Nephron (organoid): ENCODE measurements at regions not wholly inside any gene's neighbourhood (a gene's known extent, or its start where the extent isn't known, plus 50 kb on each side); places are given as distances from the start of the nearest gene placed in this dataset.
"Not testable (repeated sequence)": the region's sequence is repeated elsewhere in the genome, so short reads cannot be mapped to it uniquely, and the experiment has no call there.

Experiments used
- H3K27ac Mint-ChIP-seq, 3 experiments: 2 replicates each; pipeline ENCODE4 v1.8.0; 2020; ENCODE audit warnings: mixed read lengths in 3 of 3, mild to moderate bottlenecking in 2 of 3, moderate library complexity in 1 of 3
- H3K27me3 Mint-ChIP-seq: 2 replicates; pipeline ENCODE4 v1.8.0; 2021; ENCODE audit warnings: low read depth, mild to moderate bottlenecking, moderate library complexity, mixed read lengths
- H3K36me3 Mint-ChIP-seq: 2 replicates; pipeline ENCODE4 v1.8.0; 2020; ENCODE audit warnings: low read depth, mixed read lengths
- H3K4me1 Mint-ChIP-seq: 2 replicates; pipeline ENCODE4 v1.8.0; 2020; ENCODE audit warnings: mixed read lengths
- H3K4me3 Mint-ChIP-seq, 3 experiments: 2 replicates each; pipeline ENCODE4 v1.8.0; 2020; ENCODE audit warnings: mild to moderate bottlenecking in 3 of 3, mixed read lengths in 3 of 3, moderate library complexity in 2 of 3
- H3K9me3 Mint-ChIP-seq: 2 replicates; pipeline ENCODE4 v1.8.0; 2020; ENCODE audit warnings: mixed read lengths
- CTCF ChIP-seq, 3 experiments: fragments of 200-600 bp; sonication (generic); IDR thresholded peaks; one replicate each; pipeline ENCODE4 v1.5.0; 2021; ENCODE audit warnings: antibody characterized with exemption in 3 of 3; ENCODE audit not compliant: unreplicated experiment in 3 of 3

- TF ChIP-seq CTCF (IDR thresholded peaks at IDR 0.05; ENCODE audit: unreplicated experiment in 3 of 3) = peak; percentile 45 to 68 (median 49)
- H3K36me3 Mint-ChIP-seq, H3K27me3 Mint-ChIP-seq, H3K9me3 Mint-ChIP-seq, H3K4me1 Mint-ChIP-seq: not testable (repeated sequence)
- Mint-ChIP-seq H3K27ac (peak overlapping the region in 1 of 3 experiments; percentile 2), H3K4me3 (peak overlapping the region; percentile 74 to 77 (median 76))
These were observed 167.2 kb downstream of the TBC1D2B start for GRCh38 chr15:77910030-77910911.

GRCh38 chr15:77909182-77909940 is 168.2 kb downstream of the TBC1D2B start:
- Mint-ChIP-seq H3K4me3 (no peak overlapping the region), H3K4me1 (peaks cover 4% of the 10 kb centered on the region), H3K9me3 (no peaks in the 10 kb centered on the region), H3K27ac (no peak overlapping the region), H3K27me3 (peaks cover 10% of the 10 kb centered on the region), H3K36me3 (no peaks in the 10 kb centered on the region)
- no peak for TF ChIP-seq CTCF (IDR thresholded peaks at IDR 0.05; ENCODE audit: unreplicated experiment in 3 of 3)

DNA sequence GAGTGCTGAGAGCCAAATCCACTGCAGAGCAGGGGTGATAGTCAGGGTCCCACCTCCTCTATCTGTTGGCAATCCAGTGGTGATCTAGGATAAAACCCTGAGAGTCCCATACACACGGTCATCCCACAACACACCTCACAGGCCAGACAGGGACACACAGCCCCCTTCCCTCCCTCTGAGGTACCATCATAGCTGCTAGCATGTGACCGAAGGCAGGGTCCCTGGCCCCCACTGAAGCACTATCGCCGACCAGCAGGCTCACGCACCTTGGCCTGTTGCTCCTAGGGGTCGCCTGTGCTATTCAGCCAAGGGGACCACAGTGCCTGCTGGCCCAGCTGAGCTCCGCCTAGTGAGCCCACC is 168.8 kb downstream of the TBC1D2B start:
- not testable (repeated sequence) for H3K9me3 Mint-ChIP-seq, H3K36me3 Mint-ChIP-seq, H3K4me1 Mint-ChIP-seq, H3K27me3 Mint-ChIP-seq, H3K27ac Mint-ChIP-seq, H3K4me3 Mint-ChIP-seq

DNA sequence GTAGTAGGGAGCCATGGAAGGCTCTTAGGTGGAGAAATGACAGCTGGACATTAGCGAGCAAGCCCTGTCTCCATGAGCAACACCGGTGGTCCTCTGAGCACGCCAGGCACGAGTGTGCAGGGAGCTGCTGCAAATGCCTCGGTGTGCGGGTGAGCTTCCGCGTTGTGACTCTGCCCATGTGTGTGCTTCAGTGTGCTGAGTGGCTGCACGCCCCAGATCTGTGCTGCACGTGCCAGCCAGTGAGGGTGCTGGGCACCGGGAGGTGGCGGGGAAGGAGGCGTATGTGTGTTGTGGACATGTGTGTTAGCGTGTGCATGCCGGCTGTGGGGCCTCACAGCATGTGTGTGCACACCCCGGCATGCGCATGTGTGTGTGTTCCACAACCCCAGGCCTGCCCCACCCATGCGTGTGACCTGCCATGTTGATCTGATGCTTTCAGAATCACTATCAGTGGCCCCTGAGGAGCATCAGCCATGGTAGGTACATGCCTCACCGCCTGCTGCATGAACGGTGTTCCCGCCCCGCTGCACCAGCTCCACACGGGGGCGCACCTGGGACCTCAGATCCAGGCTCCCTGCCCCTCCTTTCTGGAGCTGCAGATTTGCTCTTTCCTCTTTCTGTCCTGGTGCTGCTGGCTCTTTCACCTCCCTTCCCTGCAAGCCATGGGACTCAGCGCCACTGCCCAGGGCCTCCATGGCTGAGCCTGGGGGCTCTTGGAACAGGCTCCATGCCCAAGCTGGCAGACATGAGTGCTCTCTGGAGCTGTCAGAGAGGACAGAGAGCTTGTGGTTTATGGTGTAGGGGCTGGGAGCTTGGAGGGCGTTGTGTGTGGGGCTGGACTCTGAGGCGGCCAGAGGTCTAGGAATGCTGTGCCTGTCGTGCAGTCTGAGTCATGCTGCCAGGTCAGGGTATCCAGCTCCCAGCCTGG is 169.4 kb downstream of the TBC1D2B start:
- H3K4me1 Mint-ChIP-seq = peaks cover 4% of the 10 kb centered on the region
- H3K36me3 Mint-ChIP-seq = no peaks in the 10 kb centered on the region
- no peak for TF ChIP-seq CTCF (IDR thresholded peaks at IDR 0.05; ENCODE audit: unreplicated experiment in 3 of 3)
- no peak overlapping the region for H3K27ac Mint-ChIP-seq
- no peaks in the 10 kb centered on the region for H3K9me3 Mint-ChIP-seq
- H3K27me3 Mint-ChIP-seq = peaks cover 7% of the 10 kb centered on the region
- H3K4me3 Mint-ChIP-seq = no peak overlapping the region

- not testable (repeated sequence) for H3K4me1 Mint-ChIP-seq, H3K4me3 Mint-ChIP-seq, H3K27ac Mint-ChIP-seq, H3K27me3 Mint-ChIP-seq, H3K36me3 Mint-ChIP-seq, H3K9me3 Mint-ChIP-seq
These were observed 171.2 kb downstream of the TBC1D2B start for GRCh38 chr15:77906062-77906990.

GRCh38 chr15:77905301-77905920 is 172.1 kb downstream of the TBC1D2B start:
- H3K27me3 Mint-ChIP-seq = peaks cover 7% of the 10 kb centered on the region
- peaks cover 4% of the 10 kb centered on the region for H3K4me1 Mint-ChIP-seq
- H3K27ac Mint-ChIP-seq = no peak overlapping the region
- no peak overlapping the region for H3K4me3 Mint-ChIP-seq
- no peak for TF ChIP-seq CTCF (IDR thresholded peaks at IDR 0.05; ENCODE audit: unreplicated experiment in 3 of 3)
- no peaks in the 10 kb centered on the region for H3K36me3 Mint-ChIP-seq
- H3K9me3 Mint-ChIP-seq = no peaks in the 10 kb centered on the region
